ENCODE measurements at regions not wholly inside any gene's neighbourhood (a gene's known extent, or its start where the extent isn't known, plus 50 kb on each side); places are given as distances from the start of the nearest gene placed in this dataset.

DNA sequence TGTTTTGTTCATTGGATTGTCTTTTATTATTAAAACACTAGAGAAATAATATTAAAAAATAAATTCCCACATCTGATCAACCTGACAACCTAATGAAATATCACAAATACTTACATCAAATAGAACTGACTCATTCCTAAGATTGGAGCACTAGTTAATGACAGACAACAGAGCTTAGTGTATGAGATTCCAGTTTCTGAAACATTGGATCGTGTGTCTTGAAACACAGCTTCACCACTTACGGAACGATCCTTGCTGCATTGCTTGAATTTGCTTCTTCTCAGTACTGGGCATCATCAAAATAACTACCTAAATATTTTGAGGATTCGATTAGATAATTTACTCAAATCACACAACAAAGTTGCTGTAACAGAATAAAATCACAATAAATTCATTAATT, 667.2 kb upstream of the CDH18 start:
- TF ChIP-seq, protein P1, sequence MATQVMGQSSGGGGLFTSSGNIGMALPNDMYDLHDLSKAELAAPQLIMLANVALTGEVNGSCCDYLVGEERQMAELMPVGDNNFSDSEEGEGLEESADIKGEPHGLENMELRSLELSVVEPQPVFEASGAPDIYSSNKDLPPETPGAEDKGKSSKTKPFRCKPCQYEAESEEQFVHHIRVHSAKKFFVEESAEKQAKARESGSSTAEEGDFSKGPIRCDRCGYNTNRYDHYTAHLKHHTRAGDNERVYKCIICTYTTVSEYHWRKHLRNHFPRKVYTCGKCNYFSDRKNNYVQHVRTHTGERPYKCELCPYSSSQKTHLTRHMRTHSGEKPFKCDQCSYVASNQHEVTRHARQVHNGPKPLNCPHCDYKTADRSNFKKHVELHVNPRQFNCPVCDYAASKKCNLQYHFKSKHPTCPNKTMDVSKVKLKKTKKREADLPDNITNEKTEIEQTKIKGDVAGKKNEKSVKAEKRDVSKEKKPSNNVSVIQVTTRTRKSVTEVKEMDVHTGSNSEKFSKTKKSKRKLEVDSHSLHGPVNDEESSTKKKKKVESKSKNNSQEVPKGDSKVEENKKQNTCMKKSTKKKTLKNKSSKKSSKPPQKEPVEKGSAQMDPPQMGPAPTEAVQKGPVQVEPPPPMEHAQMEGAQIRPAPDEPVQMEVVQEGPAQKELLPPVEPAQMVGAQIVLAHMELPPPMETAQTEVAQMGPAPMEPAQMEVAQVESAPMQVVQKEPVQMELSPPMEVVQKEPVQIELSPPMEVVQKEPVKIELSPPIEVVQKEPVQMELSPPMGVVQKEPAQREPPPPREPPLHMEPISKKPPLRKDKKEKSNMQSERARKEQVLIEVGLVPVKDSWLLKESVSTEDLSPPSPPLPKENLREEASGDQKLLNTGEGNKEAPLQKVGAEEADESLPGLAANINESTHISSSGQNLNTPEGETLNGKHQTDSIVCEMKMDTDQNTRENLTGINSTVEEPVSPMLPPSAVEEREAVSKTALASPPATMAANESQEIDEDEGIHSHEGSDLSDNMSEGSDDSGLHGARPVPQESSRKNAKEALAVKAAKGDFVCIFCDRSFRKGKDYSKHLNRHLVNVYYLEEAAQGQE (IDR thresholded peaks at IDR 0.05; ENCODE audit: low read depth): no peak
- TF ChIP-seq ZBTB7A (IDR thresholded peaks at IDR 0.05; ENCODE audit: low read depth) (no peak), CREB1 (IDR thresholded peaks at IDR 0.05; ENCODE audit: low read depth) (no peak)
- TF ChIP-seq, protein P2, sequence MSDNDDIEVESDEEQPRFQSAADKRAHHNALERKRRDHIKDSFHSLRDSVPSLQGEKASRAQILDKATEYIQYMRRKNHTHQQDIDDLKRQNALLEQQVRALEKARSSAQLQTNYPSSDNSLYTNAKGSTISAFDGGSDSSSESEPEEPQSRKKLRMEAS (IDR thresholded peaks at IDR 0.05): no peak

Data from Ishikawa (cell line).